Endothelial cell of umbilical vein (primary cell): ENCODE measurements at regions not wholly inside any gene's neighbourhood (a gene's known extent, or its start where the extent isn't known, plus 50 kb on each side); places are given as distances from the start of the nearest gene placed in this dataset.
A peak's percentile ranks its signal among the peaks of the same experiment; 100 is the strongest.

Experiments
- BruUV-seq: library from RNA; stranded (reverse); fragments of 400-500 nt; replicated peaks from 2 replicates; lab custom pipeline; 2021; lab: Mats Ljungman, UMichigan
- CTCF ChIA-PET: fragments of 300-600, 350-600 bp; sonication (Branson Sonifier 250); formaldehyde crosslinking; loops from one replicate; lab custom pipeline; 2021; ENCODE audit warnings: antibody characterized with exemption, inconsistent platforms; lab: Charles Lee
- POLR2A ChIA-PET: fragments of 300-600, 350-600 bp; sonication (Branson Sonifier 250); formaldehyde crosslinking; loops from one replicate; lab custom pipeline; 2021; ENCODE audit warnings: antibody characterized with exemption, inconsistent platforms; lab: Charles Lee
- DNase-seq: peaks from one replicate; pipeline ENCODE4 v3.0.0-alpha.2; 2011; ENCODE audit warnings: low read depth, low spot score
- FAIRE-seq: peaks from 2 replicates; lab custom pipeline; 2011; peaks lifted over from hg19 to GRCh38; lab: Jason Lieb, UNC
- H2AFZ ChIP-seq: 2 replicates; pipeline ENCODE4 v1.6.0; 2012; ENCODE audit warnings: low read depth, low read length, control low read depth, inconsistent platforms
- H3K27ac ChIP-seq: 2 replicates; pipeline ENCODE4 v1.5.1; 2011; ENCODE audit warnings: low read depth, mild to moderate bottlenecking, control low read depth, low read length, moderate library complexity; ENCODE audit not compliant: insufficient read depth
- H3K27me3 ChIP-seq, 2 experiments: 2 replicates each; pipeline versions ENCODE4 v1.6.0 to v1.6.1; 2011; ENCODE audit warnings: low read length in 2 of 2, mixed read lengths in 1 of 2; ENCODE audit not compliant: control insufficient read depth in 2 of 2, insufficient read depth in 2 of 2
- H3K36me3 ChIP-seq, 2 experiments: 2 replicates in 1 of 2; 3 replicates in 1 of 2; pipeline ENCODE4 v1.5.1; 2011; ENCODE audit warnings: low read length in 2 of 2, mild to moderate bottlenecking in 1 of 2, moderate library complexity in 1 of 2; ENCODE audit not compliant: control insufficient read depth in 2 of 2, insufficient read depth in 2 of 2; ENCODE audit errors: extremely low read depth in 1 of 2
- H3K4me1 ChIP-seq: 3 replicates; pipeline ENCODE4 v1.5.1; 2011; ENCODE audit warnings: mild to moderate bottlenecking, low read length; ENCODE audit not compliant: control insufficient read depth, insufficient read depth; ENCODE audit errors: extremely low read depth
- H3K4me2 ChIP-seq: 2 replicates; pipeline ENCODE4 v1.6.1; 2011; ENCODE audit warnings: low read length, control low read depth, mixed read lengths; ENCODE audit not compliant: insufficient read depth
- H3K4me3 ChIP-seq, 3 experiments: fragments of 200-600 bp in 1 of 3; sonication (generic), shearing (Covaris generic) in 1 of 3; replicated peaks in 1 of 3; 2 replicates each; pipeline ENCODE4 v1.5.1; 2011 to 2016; ENCODE audit warnings: control low read depth in 3 of 3, low read length in 3 of 3, mild to moderate bottlenecking in 2 of 3, inconsistent platforms in 1 of 3, low read depth in 1 of 3, moderate library complexity in 1 of 3; ENCODE audit not compliant: insufficient read depth in 1 of 3
- H3K79me2 ChIP-seq: 2 replicates; pipeline ENCODE4 v1.6.0; 2012; ENCODE audit warnings: low read length, inconsistent platforms; ENCODE audit not compliant: control insufficient read depth, insufficient read depth
- H3K9ac ChIP-seq: replicated peaks from 2 replicates; pipeline ENCODE3; 2011; ENCODE audit warnings: low read length, control low read depth; ENCODE audit not compliant: insufficient read depth; ENCODE audit errors: extremely low read depth
- H3K9me1 ChIP-seq: replicated peaks from 3 replicates; pipeline ENCODE4 v1.6.0; 2011; ENCODE audit warnings: mild to moderate bottlenecking, low read length; ENCODE audit not compliant: control insufficient read depth, insufficient read depth; ENCODE audit errors: extremely low read depth
- H3K9me3 ChIP-seq: replicated peaks from 2 replicates; pipeline ENCODE4 v1.5.1; 2012; ENCODE audit warnings: low read length, inconsistent platforms; ENCODE audit not compliant: control insufficient read depth, insufficient read depth
- H4K20me1 ChIP-seq: replicated peaks from 2 replicates; pipeline ENCODE3; 2011; ENCODE audit warnings: mild to moderate bottlenecking, low read length; ENCODE audit not compliant: control insufficient read depth, insufficient read depth; ENCODE audit errors: extremely low read depth
- CTCF ChIP-seq, 2 donors: IDR thresholded peaks; 1 replicate in 1 of 2; 2 replicates in 1 of 2; pipeline ENCODE4 v1.5.1; 2011; ENCODE audit warnings: low read length in 2 of 2, mild to moderate bottlenecking in 2 of 2, moderate library complexity in 2 of 2, control low read depth in 1 of 2, inconsistent platforms in 1 of 2, low read depth in 1 of 2; ENCODE audit not compliant: insufficient read depth in 1 of 2; ENCODE audit errors: extremely low read depth in 1 of 2
- EZH2 ChIP-seq: IDR thresholded peaks from 2 replicates; pipeline ENCODE4 v1.6.1; 2012; ENCODE audit warnings: borderline replicate concordance, low read depth, mild to moderate bottlenecking, moderate library complexity, low read length, inconsistent platforms; ENCODE audit not compliant: severe bottlenecking
- FOS ChIP-seq: IDR thresholded peaks from 2 replicates; pipeline ENCODE4 v1.6.1; 2011; ENCODE audit warnings: mild to moderate bottlenecking, low read length, moderate library complexity, borderline replicate concordance; ENCODE audit not compliant: insufficient read depth
- JUN ChIP-seq: IDR thresholded peaks from 2 replicates; pipeline ENCODE4 v1.6.1; 2011; ENCODE audit warnings: borderline replicate concordance, low read depth; ENCODE audit not compliant: insufficient read length, insufficient read depth
- MAX ChIP-seq: IDR thresholded peaks from 2 replicates; pipeline ENCODE4 v1.6.1; 2011; ENCODE audit not compliant: insufficient read depth, insufficient read length
- MYC ChIP-seq: IDR thresholded peaks from one replicate; pipeline ENCODE4 v1.6.1; 2011; ENCODE audit warnings: mild to moderate bottlenecking, low read depth, low read length
- POLR2A ChIP-seq: IDR thresholded peaks from 2 replicates; pipeline ENCODE4 v1.6.1; 2012; ENCODE audit warnings: low read depth, mild to moderate bottlenecking, control low read depth, low read length
- POLR2AphosphoS5 ChIP-seq: IDR thresholded peaks from 2 replicates; pipeline ENCODE4 v1.6.1; 2012; ENCODE audit warnings: low read depth, mild to moderate bottlenecking, control low read depth, low read length, moderate library complexity; ENCODE audit not compliant: insufficient read depth
- dilution Hi-C: fragments of 300-500 bp; cut with MboI; formaldehyde crosslinking; loops from one replicate; pipeline ENCODE4 v1.15.0; 2019; ENCODE audit warnings: low sequenced_read_pairs; ENCODE audit not compliant: extremely low pct_ligation_motif_present
- intact Hi-C: fragments of 100-400 bp; cut with micrococcal nuclease; formaldehyde crosslinking; loops from one replicate; pipeline ENCODE4 v1.10.0; 2022

GRCh38 chr5:173765029-173765644 is 123.0 kb upstream of the CPEB4 start:
- H3K27ac ChIP-seq = peak overlapping the region; percentile 91
- H3K27me3 ChIP-seq = no peaks in the 10 kb centered on the region
- H4K20me1 ChIP-seq = no peaks in the 10 kb centered on the region
- intact Hi-C loops = loop anchor here (5.0 to 10.0 kb wide), 3 partner anchors 430 to 990 kb away; partner anchors contain the start of gene DUSP1
- H3K4me3 ChIP-seq = peak overlapping the region in 1 of 3 experiments; percentile 20
- H3K9me1 ChIP-seq = no peaks in the 10 kb centered on the region
- peaks cover 27% of the 10 kb centered on the region for H3K4me1 ChIP-seq
- peak overlapping the region; percentile 57 for H3K9ac ChIP-seq
- H3K36me3 ChIP-seq = no peaks in the 10 kb centered on the region
- no TSS peak for BruUV-seq
- no peaks in the 10 kb centered on the region for H3K79me2 ChIP-seq
- ChIA-PET POLR2A (interaction anchor here (1.3 kb wide), 1 partner anchor 123 kb away, joined by 8 read pairs; the partner anchor contains the start of gene CPEB4), CTCF (interaction anchor here (1.0 to 2.9 kb wide), 7 partner anchors 47 to 433 kb away, joined by 3 to 19 read pairs (median 4); no protein-coding TSS in a partner anchor)
- dilution Hi-C loops = no loop called here
- FAIRE-seq = peak; percentile 52
- DNase-seq = peak; percentile 26
- TF ChIP-seq MYC = no peak
- no peak for TF ChIP-seq POLR2A
- TF ChIP-seq POLR2AphosphoS5 = no peak
- TF ChIP-seq MAX = no peak
- TF ChIP-seq JUN = no peak
- TF ChIP-seq CTCF (IDR thresholded peaks at IDR 0.05; ENCODE audit: extremely low read depth in 1 of 2, insufficient read depth in 1 of 2, low read depth in 1 of 2, low read length in 2 of 2) = no peak
- no peak for TF ChIP-seq EZH2
- TF ChIP-seq FOS = no peak
- no peaks in the 10 kb centered on the region for H3K9me3 ChIP-seq
- no peak overlapping the region for H2AFZ ChIP-seq
- H3K4me2 ChIP-seq = peak overlapping the region; percentile 56
